HEK293T (cell line): ENCODE measurements at regions not wholly inside any gene's neighbourhood (a gene's known extent, or its start where the extent isn't known, plus 50 kb on each side); places are given as distances from the start of the nearest gene placed in this dataset.

Experiments
- CTCF ChIA-PET: fragments of 350-600 bp; formaldehyde crosslinking; extraction: SDS; loops from one replicate; lab custom pipeline; 2021; ENCODE audit warnings: antibody characterized with exemption, inconsistent platforms; lab: Yijun Ruan, JAX
- POLR2A ChIA-PET: fragments of 350-600 bp; formaldehyde crosslinking; extraction: SDS; loops from one replicate; lab custom pipeline; 2020; ENCODE audit warnings: antibody characterized with exemption, inconsistent platforms; lab: Yijun Ruan, JAX
- DNase-seq: peaks from one replicate; pipeline ENCODE4 v3.0.0; 2012; ENCODE audit warnings: mixed read lengths; ENCODE audit errors: extremely low spot score
- ARNT ChIP-seq: fragments of 450-650 bp; IDR thresholded peaks from 2 replicates; pipeline ENCODE4 v1.6.1; 2017; ENCODE audit warnings: mild to moderate bottlenecking
- BHLHE40 ChIP-seq: fragments of 450-650 bp; IDR thresholded peaks from 2 replicates; pipeline ENCODE4 v1.6.1; 2016; ENCODE audit warnings: mild to moderate bottlenecking, moderate library complexity, borderline replicate concordance
- CTBP1 ChIP-seq: fragments of 450-650 bp; IDR thresholded peaks from 2 replicates; pipeline ENCODE4 v1.6.1; 2016; ENCODE audit warnings: borderline replicate concordance
- ELF4 ChIP-seq: fragments of 450-650 bp; IDR thresholded peaks from 2 replicates; pipeline ENCODE4 v1.6.1; 2017; ENCODE audit warnings: antibody characterized with exemption
- FOXA1 ChIP-seq: fragments of 450-650 bp; IDR thresholded peaks from 2 replicates; pipeline ENCODE4 v1.6.1; 2016; ENCODE audit warnings: mild to moderate bottlenecking
- FOXK2 ChIP-seq: fragments of 450-650 bp; IDR thresholded peaks from 2 replicates; pipeline ENCODE4 v1.6.1; 2016; ENCODE audit warnings: mild to moderate bottlenecking
- FOXM1 ChIP-seq: fragments of 450-650 bp; IDR thresholded peaks from 2 replicates; pipeline ENCODE4 v1.6.1; 2017; ENCODE audit warnings: mild to moderate bottlenecking, borderline replicate concordance
- HDGF ChIP-seq: fragments of 450-650 bp; IDR thresholded peaks from 2 replicates; pipeline ENCODE4 v1.6.1; 2017; ENCODE audit warnings: antibody characterized with exemption, borderline replicate concordance
- L3MBTL2 ChIP-seq: fragments of 450-650 bp; conservative IDR thresholded peaks from 2 replicates; pipeline ENCODE4 v1.6.1; 2016; ENCODE audit warnings: mild to moderate bottlenecking
- LEF1 ChIP-seq: fragments of 450-650 bp; IDR thresholded peaks from 2 replicates; pipeline ENCODE4 v1.6.1; 2017; ENCODE audit warnings: mild to moderate bottlenecking, borderline replicate concordance
- NFRKB ChIP-seq: fragments of 450-650 bp; IDR thresholded peaks from 2 replicates; pipeline ENCODE4 v1.6.1; 2016; ENCODE audit warnings: mild to moderate bottlenecking, moderate library complexity
- SP1 ChIP-seq: fragments of 450-650 bp; IDR thresholded peaks from 2 replicates; pipeline ENCODE4 v1.6.1; 2017
- SUZ12 ChIP-seq: fragments of 450-650 bp; IDR thresholded peaks from 2 replicates; pipeline ENCODE4 v1.6.1; 2016; ENCODE audit warnings: mild to moderate bottlenecking
- TARDBP ChIP-seq: fragments of 450-650 bp; IDR thresholded peaks from 2 replicates; pipeline ENCODE4 v1.6.1; 2016
- ZNF384 ChIP-seq: fragments of 450-650 bp; IDR thresholded peaks from 2 replicates; pipeline ENCODE4 v1.6.1; 2016
- TF ChIP-seq, protein P1 (sequence below): fragments of 450-650 bp; IDR thresholded peaks from 2 replicates; pipeline ENCODE4 v1.6.1; 2016

DNA sequence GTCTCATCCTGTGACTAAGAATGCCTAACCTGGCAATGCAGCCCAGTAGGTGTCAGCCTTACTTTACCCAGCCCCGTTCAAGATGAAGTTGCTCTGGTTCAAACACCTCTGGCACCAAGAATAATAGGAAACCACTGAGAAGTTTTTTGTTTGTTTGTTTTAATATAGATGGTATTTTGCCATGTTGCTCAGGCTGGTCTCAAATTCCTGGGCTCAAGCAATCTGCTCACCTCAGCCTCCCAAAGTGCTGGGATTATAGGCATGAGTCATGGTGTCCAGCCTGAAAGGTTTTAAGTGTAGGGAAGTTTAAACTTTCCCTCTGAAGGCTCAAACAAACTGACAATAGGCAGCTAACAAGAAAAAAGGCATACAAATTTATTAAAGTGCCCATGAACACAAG is 51.2 kb upstream of the ABCC4 start:
- no peak for TF ChIP-seq ZNF384
- TF ChIP-seq LEF1, result no peak
- TF ChIP-seq TARDBP, result no peak
- no peak for TF ChIP-seq BHLHE40
- TF ChIP-seq NFRKB, result no peak
- no peak for TF ChIP-seq FOXA1
- TF ChIP-seq L3MBTL2, result no peak
- no peak for TF ChIP-seq FOXK2
- TF ChIP-seq SP1, result no peak
- TF ChIP-seq ARNT, result no peak
- TF ChIP-seq SUZ12, result no peak
- TF ChIP-seq, protein P1, sequence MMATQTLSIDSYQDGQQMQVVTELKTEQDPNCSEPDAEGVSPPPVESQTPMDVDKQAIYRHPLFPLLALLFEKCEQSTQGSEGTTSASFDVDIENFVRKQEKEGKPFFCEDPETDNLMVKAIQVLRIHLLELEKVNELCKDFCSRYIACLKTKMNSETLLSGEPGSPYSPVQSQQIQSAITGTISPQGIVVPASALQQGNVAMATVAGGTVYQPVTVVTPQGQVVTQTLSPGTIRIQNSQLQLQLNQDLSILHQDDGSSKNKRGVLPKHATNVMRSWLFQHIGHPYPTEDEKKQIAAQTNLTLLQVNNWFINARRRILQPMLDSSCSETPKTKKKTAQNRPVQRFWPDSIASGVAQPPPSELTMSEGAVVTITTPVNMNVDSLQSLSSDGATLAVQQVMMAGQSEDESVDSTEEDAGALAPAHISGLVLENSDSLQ, result no peak
- TF ChIP-seq HDGF, result no peak
- CTCF ChIA-PET, result interaction anchor here (1.6 kb wide), 1 partner anchor 28 kb away, joined by 5 read pairs; no protein-coding TSS in a partner anchor
- no peak for DNase-seq
- POLR2A ChIA-PET, result no interaction called here

DNA sequence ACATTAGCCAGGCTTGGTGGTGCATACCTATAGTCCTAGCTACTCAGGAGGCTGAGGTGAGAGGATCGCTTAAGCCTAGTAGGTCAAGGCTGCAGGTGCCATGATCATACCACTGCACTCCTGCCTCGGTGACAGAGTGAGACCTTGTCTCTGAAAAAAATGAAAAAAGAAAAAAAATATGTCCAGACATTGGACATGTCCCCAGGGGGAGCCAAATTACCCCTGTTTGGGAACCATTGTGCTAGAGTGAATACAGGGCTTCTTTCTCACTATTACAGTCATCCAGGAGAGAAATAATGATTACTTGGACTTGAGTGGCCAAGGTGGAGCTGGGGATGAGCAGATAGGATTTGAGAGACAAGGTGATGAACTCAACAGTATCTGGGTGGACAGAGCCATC is 52.9 kb upstream of the ABCC4 start:
- ChIA-PET CTCF (interaction anchor here (1.6 kb wide), 1 partner anchor 27 kb away, joined by 5 read pairs; no protein-coding TSS in a partner anchor), POLR2A (no interaction called here)

DNA sequence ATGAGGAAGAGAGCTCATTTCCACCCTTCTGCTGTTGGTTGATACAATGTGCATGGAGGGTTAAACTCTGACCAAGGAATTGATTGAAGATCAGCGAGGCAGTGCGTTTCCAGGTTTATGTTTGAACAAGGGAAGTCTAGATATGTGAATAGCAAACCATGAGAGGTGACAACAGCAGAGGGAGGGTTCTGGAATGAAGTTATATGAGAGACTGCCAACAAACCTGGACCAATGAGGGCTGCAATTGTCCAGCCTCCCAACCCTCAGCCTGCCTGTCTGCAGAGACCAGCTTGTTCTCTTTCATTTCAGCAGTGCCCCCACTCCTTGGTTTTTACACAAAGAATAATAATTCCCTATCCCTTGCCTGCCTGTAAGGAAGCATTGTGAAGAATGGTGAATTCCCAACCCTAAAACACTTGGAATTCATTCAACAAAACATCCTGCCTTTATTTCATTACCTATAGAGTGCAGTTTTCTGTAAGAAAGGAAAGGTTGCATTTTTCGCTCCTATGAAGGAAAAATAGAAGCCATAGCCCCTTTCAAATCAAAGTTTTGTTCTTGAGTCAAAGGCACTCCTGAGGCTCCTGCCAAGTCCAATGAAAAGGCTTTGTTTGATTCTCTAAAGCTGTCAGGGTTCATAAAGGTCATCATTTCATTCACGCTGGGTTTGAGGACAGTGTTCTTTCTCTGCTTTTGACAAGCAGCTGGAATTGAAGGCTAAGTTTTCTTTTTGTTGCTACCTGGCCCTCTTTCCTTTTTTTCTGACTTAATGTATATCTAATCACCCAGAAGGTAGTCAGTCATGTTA is 53.6 kb upstream of the ABCC4 start:
- DNase-seq, result no peak
- POLR2A ChIA-PET, result no interaction called here
- TF ChIP-seq SP1, result no peak
- TF ChIP-seq ELF4, result no peak
- no peak for TF ChIP-seq FOXM1
- no peak for TF ChIP-seq BHLHE40
- TF ChIP-seq NFRKB, result no peak
- TF ChIP-seq L3MBTL2, result no peak
- TF ChIP-seq, protein P1, result no peak
- TF ChIP-seq LEF1, result no peak
- no peak for TF ChIP-seq SUZ12
- TF ChIP-seq TARDBP, result no peak
- no peak for TF ChIP-seq ZNF384
- TF ChIP-seq CTBP1, result no peak
- no peak for TF ChIP-seq FOXK2
- no peak for TF ChIP-seq FOXA1
- TF ChIP-seq ARNT, result no peak
- no peak for TF ChIP-seq HDGF
- CTCF ChIA-PET, result no interaction called here

More for the DNA sequence above, 52.9 kb upstream of the ABCC4 start:
- no peak for DNase-seq
- TF ChIP-seq LEF1 (no peak), BHLHE40 (no peak), L3MBTL2 (no peak), FOXA1 (no peak), TARDBP (no peak), HDGF (no peak), CTBP1 (no peak), ARNT (no peak), FOXM1 (no peak), SP1 (no peak)
- TF ChIP-seq, protein P1, result no peak

DNA sequence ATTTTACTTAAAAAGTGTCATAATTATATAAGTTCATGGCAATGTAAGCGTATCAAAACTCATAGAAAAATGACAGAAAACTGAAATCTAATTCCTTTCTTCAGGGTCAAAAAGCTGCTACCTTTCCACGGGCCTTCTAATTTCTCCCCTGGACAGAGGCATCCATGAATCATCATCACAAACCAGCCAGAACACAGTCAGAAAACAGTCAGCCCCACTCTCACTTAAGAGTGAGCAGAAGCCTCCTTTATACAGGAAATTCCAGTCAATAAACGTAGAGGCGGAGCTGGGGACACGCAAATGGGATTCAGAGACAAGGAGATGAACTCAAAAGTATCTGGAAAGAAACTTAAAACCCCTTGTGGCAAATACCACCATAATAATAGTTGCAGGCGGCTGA is 54.2 kb upstream of the ABCC4 start:
- no peak for DNase-seq
- POLR2A ChIA-PET, result no interaction called here
- CTCF ChIA-PET, result no interaction called here
- TF ChIP-seq ARNT (no peak), ZNF384 (no peak)

DNA sequence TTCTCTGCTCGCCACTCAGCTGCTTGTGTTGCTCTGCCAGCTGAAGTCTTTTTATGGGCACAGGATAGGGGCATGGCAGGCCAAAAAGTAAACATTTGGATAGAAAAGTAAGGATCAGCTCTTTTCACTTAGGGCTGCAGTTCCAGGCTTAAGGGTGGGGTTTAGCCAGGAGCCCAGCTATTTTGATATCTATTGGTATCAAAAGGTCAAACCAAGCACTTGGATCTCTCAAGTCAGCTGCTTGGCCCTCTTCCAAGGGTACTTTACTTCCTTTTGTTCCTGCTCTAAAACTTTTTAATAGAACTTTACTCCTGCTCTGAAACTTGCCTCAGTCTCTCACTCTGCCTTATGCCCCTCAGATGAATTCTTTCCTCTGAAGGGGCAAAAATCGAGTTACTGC is 55.7 kb upstream of the ABCC4 start:
- ChIA-PET CTCF (interaction anchor here (0.5 kb wide), 1 partner anchor 62 kb away, joined by 3 read pairs; no protein-coding TSS in a partner anchor), POLR2A (no interaction called here)
- DNase-seq, result no peak
- TF ChIP-seq SUZ12 (no peak), HDGF (no peak), ELF4 (no peak), TARDBP (no peak), NFRKB (no peak), BHLHE40 (no peak), LEF1 (no peak), CTBP1 (no peak), ZNF384 (no peak), L3MBTL2 (no peak), ARNT (no peak), FOXK2 (no peak)
- TF ChIP-seq, protein P1, result no peak

DNA sequence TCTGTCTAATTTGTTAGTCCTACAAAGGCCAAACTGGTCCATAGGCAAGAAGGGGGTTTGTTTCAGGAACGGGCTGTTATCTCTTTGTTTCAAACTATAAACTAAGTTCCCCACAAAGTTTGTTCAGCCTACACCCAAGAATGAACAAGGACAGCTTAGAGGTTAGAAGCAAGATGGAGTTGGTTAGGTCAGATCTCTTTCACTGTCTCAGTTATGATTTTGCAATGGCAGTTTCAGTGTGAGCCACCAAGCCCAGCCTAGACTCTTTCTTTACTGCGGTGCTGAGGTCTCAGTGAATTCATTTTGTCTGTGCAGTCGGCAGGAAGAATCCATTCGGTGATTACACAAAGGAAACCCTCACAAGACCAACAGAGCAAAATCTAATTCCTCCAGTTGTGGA is 56.6 kb upstream of the ABCC4 start:
- CTCF ChIA-PET, result no interaction called here

More for the DNA sequence above, 56.6 kb upstream of the ABCC4 start:
- no peak for DNase-seq
- POLR2A ChIA-PET, result no interaction called here
- no peak for TF ChIP-seq SP1
- TF ChIP-seq LEF1, result no peak
- TF ChIP-seq FOXA1, result no peak
- no peak for TF ChIP-seq FOXK2
- TF ChIP-seq, protein P1, result no peak
- TF ChIP-seq NFRKB, result no peak
